PC-9 (cell line): ENCODE measurements at regions not wholly inside any gene's neighbourhood (a gene's known extent, or its start where the extent isn't known, plus 50 kb on each side); places are given as distances from the start of the nearest gene placed in this dataset.

ENCODE experiments used
- CTCF ChIP-seq: fragments of 200-600 bp; sonication (generic); conservative IDR thresholded peaks from 2 replicates; pipeline ENCODE4 v1.6.1; 2017; ENCODE audit warnings: mixed run types, antibody characterized with exemption, mild to moderate bottlenecking, moderate library complexity
- EZH2 ChIP-seq: fragments of 200-600 bp; sonication (generic); IDR thresholded peaks from 2 replicates; pipeline ENCODE4 v1.8.0; 2017; ENCODE audit warnings: antibody characterized with exemption, low read depth

GRCh38 chr21:15119486-15119885 lies 54.7 kb upstream of the NRIP1 start:
- TF ChIP-seq EZH2: no peak
- TF ChIP-seq CTCF: no peak
